GM23338 (cell line): ENCODE measurements at regions not wholly inside any gene's neighbourhood (a gene's known extent, or its start where the extent isn't known, plus 50 kb on each side); places are given as distances from the start of the nearest gene placed in this dataset.

Experiments
- ATAC-seq: fragments of 200-7000 bp; cut with Tn5 transposase; 3 replicates; pipeline ENCODE4 v1.9.1; 2020
- DNase-seq: peaks from one replicate; pipeline ENCODE4 v3.0.0-alpha.2; 2015; ENCODE audit warnings: low spot score
- H2AFZ ChIP-seq: fragments of 200-600 bp; sonication (generic); 2 replicates; pipeline ENCODE4 v1.8.0; 2016; ENCODE audit warnings: antibody characterized with exemption, mild to moderate bottlenecking, moderate library complexity
- H3F3A ChIP-seq: fragments of 200-600 bp; sonication (generic); replicated peaks from 2 replicates; pipeline ENCODE4 v1.8.0; 2017; ENCODE audit warnings: antibody characterized with exemption, mixed run types, low read depth
- H3K27ac ChIP-seq: fragments of 200-600 bp; sonication (generic); 2 replicates; pipeline ENCODE4 v1.6.1; 2016; ENCODE audit warnings: low read depth
- H3K27me3 ChIP-seq: fragments of 200-600 bp; sonication (generic); 2 replicates; pipeline ENCODE4 v1.8.0; 2016; ENCODE audit warnings: mild to moderate bottlenecking, mixed run types, moderate library complexity; ENCODE audit not compliant: insufficient read depth
- H3K36me3 ChIP-seq: fragments of 200-600 bp; sonication (generic); 2 replicates; pipeline ENCODE4 v1.8.0; 2016; ENCODE audit warnings: mild to moderate bottlenecking; ENCODE audit not compliant: insufficient read depth
- H3K4me1 ChIP-seq: fragments of 200-600 bp; sonication (generic); 2 replicates; pipeline ENCODE4 v1.8.0; 2016; ENCODE audit warnings: mild to moderate bottlenecking, moderate library complexity; ENCODE audit not compliant: insufficient read depth
- H3K4me2 ChIP-seq: fragments of 200-600 bp; sonication (generic); 2 replicates; pipeline ENCODE4 v1.7.1; 2017; ENCODE audit warnings: mixed run types
- H3K4me3 ChIP-seq: fragments of 200-600 bp; sonication (generic); 2 replicates; pipeline ENCODE4 v1.6.1; 2016; ENCODE audit warnings: mixed run types
- H3K79me2 ChIP-seq: fragments of 200-600 bp; sonication (generic); replicated peaks from 2 replicates; pipeline ENCODE4 v1.8.0; 2017; ENCODE audit warnings: mild to moderate bottlenecking; ENCODE audit not compliant: insufficient read depth
- H3K9me2 ChIP-seq: fragments of 200-600 bp; sonication (generic); 2 replicates; pipeline ENCODE4 v1.8.0; 2017; ENCODE audit not compliant: insufficient read depth
- H4K20me1 ChIP-seq: fragments of 200-600 bp; sonication (generic); replicated peaks from 2 replicates; pipeline ENCODE4 v1.8.0; 2017; ENCODE audit warnings: mild to moderate bottlenecking; ENCODE audit not compliant: insufficient read depth
- H3K27ac Mint-ChIP-seq: 2 replicates; pipeline ENCODE4 v1.8.0; 2020; ENCODE audit warnings: inconsistent platforms, mild to moderate bottlenecking, moderate library complexity, mixed read lengths
- H3K27me3 Mint-ChIP-seq: 3 replicates; pipeline ENCODE4 v1.8.0; 2022; ENCODE audit warnings: low read depth, mild to moderate bottlenecking, moderate library complexity, mixed read lengths, inconsistent platforms; ENCODE audit not compliant: insufficient read depth, poor library complexity
- H3K36me3 Mint-ChIP-seq: 3 replicates; pipeline ENCODE4 v1.8.0; 2021; ENCODE audit warnings: low read depth, mild to moderate bottlenecking, inconsistent platforms, moderate library complexity, mixed read lengths
- H3K4me1 Mint-ChIP-seq: 3 replicates; pipeline ENCODE4 v1.8.0; 2020; ENCODE audit warnings: mild to moderate bottlenecking, inconsistent platforms, mixed read lengths
- H3K4me3 Mint-ChIP-seq: 3 replicates; pipeline ENCODE4 v1.8.0; 2021; ENCODE audit warnings: moderate library complexity, mild to moderate bottlenecking, inconsistent platforms, mixed read lengths
- H3K9me3 Mint-ChIP-seq: 3 replicates; pipeline ENCODE4 v1.8.0; 2020; ENCODE audit warnings: moderate library complexity, mild to moderate bottlenecking, inconsistent platforms, mixed read lengths
- CREB1 ChIP-seq: fragments of 250-450 bp; sonication (Bioruptor Pico); IDR thresholded peaks from 2 replicates; pipeline ENCODE4 v1.5.0; 2020; ENCODE audit warnings: low read depth, mild to moderate bottlenecking, moderate library complexity
- ETS1 ChIP-seq: IDR thresholded peaks from 2 replicates; pipeline ENCODE4 v1.6.1; 2016; ENCODE audit warnings: antibody characterized with exemption
- EZH2 ChIP-seq: fragments of 200-600 bp; sonication (generic); IDR thresholded peaks from one replicate; pipeline ENCODE4 v1.8.0; 2017; ENCODE audit warnings: antibody characterized with exemption, mild to moderate bottlenecking, low read depth; ENCODE audit not compliant: unreplicated experiment
- EZH2phosphoT487 ChIP-seq: fragments of 200-600 bp; sonication (generic); IDR thresholded peaks from one replicate; pipeline ENCODE4 v1.8.1; 2018; ENCODE audit warnings: antibody characterized with exemption; ENCODE audit not compliant: unreplicated experiment
- JUNB ChIP-seq: IDR thresholded peaks from one replicate; pipeline ENCODE4 v1.6.1; 2016; ENCODE audit warnings: antibody characterized with exemption; ENCODE audit not compliant: unreplicated experiment
- POLR2AphosphoS5 ChIP-seq: IDR thresholded peaks from 2 replicates; pipeline ENCODE4 v1.6.1; 2016; ENCODE audit warnings: antibody characterized with exemption, low read depth
- STAT1 ChIP-seq: IDR thresholded peaks from one replicate; pipeline ENCODE4 v1.6.1; 2016; ENCODE audit warnings: antibody characterized with exemption; ENCODE audit not compliant: unreplicated experiment
- ZNF331 ChIP-seq: fragments of 250-450 bp; sonication (Bioruptor Pico); IDR thresholded peaks from 2 replicates; pipeline ENCODE4 v1.5.0; 2020; ENCODE audit warnings: low read depth, mild to moderate bottlenecking, moderate library complexity
- ZNF462 ChIP-seq: fragments of 250-450 bp; sonication (Bioruptor Pico); IDR thresholded peaks from 2 replicates; pipeline ENCODE4 v1.5.0; 2020; ENCODE audit warnings: mild to moderate bottlenecking, moderate library complexity
- TF ChIP-seq, protein P1 (sequence below), 2 experiments: fragments of 200-600 bp in 1 of 2; sonication (generic) in 1 of 2; conservative IDR thresholded peaks; 2 replicates each; pipeline versions ENCODE4 v1.5.1 to v1.6.1; 2016 to 2017; ENCODE audit warnings: antibody characterized with exemption in 2 of 2, low read depth in 2 of 2, mild to moderate bottlenecking in 2 of 2, moderate library complexity in 1 of 2

GRCh38 chr2:136434251-136434715 lies 316.3 kb upstream of the CXCR4 start:
- Histone ChIP-seq H3K36me3 (no peaks in the 10 kb centered on the region), H3K79me2 (no peaks in the 10 kb centered on the region), H3K4me3 (no peak overlapping the region), H3K9me2 (0 out of 2 replicates have a peak, but pooled peaks cover 3% of the 10 kb centered on the region), H3K27me3 (no peaks in the 10 kb centered on the region), H4K20me1 (no peaks in the 10 kb centered on the region), H2AFZ (no peak overlapping the region), H3K27ac (no peak overlapping the region), H3K4me1 (no peaks in the 10 kb centered on the region; the same call in 1 of the 2 replicates), H3K4me2 (no peak overlapping the region), H3F3A (no peaks in the 10 kb centered on the region)
- no peaks in the 10 kb centered on the region for H3K36me3 Mint-ChIP-seq
- H3K4me3 Mint-ChIP-seq, result no peak overlapping the region
- DNase-seq (no peak), ATAC-seq (no peak)
- no peaks in the 10 kb centered on the region for H3K27me3 Mint-ChIP-seq
- TF ChIP-seq ZNF331, result no peak
- TF ChIP-seq JUNB, result no peak
- TF ChIP-seq STAT1, result no peak
- TF ChIP-seq ETS1, result no peak
- no peak for TF ChIP-seq CREB1 (CRISPR knock-in tag)
- TF ChIP-seq POLR2AphosphoS5, result no peak
- no peak for TF ChIP-seq EZH2
- TF ChIP-seq, protein P1, sequence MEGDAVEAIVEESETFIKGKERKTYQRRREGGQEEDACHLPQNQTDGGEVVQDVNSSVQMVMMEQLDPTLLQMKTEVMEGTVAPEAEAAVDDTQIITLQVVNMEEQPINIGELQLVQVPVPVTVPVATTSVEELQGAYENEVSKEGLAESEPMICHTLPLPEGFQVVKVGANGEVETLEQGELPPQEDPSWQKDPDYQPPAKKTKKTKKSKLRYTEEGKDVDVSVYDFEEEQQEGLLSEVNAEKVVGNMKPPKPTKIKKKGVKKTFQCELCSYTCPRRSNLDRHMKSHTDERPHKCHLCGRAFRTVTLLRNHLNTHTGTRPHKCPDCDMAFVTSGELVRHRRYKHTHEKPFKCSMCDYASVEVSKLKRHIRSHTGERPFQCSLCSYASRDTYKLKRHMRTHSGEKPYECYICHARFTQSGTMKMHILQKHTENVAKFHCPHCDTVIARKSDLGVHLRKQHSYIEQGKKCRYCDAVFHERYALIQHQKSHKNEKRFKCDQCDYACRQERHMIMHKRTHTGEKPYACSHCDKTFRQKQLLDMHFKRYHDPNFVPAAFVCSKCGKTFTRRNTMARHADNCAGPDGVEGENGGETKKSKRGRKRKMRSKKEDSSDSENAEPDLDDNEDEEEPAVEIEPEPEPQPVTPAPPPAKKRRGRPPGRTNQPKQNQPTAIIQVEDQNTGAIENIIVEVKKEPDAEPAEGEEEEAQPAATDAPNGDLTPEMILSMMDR (conservative IDR thresholded peaks at IDR 0.05; ENCODE audit: low read depth in 2 of 2), result no peak
- TF ChIP-seq EZH2phosphoT487, result no peak
- peaks cover 14% of the 10 kb centered on the region for H3K4me1 Mint-ChIP-seq
- H3K9me3 Mint-ChIP-seq, result no peaks in the 10 kb centered on the region
- H3K27ac Mint-ChIP-seq, result no peak overlapping the region

DNA sequence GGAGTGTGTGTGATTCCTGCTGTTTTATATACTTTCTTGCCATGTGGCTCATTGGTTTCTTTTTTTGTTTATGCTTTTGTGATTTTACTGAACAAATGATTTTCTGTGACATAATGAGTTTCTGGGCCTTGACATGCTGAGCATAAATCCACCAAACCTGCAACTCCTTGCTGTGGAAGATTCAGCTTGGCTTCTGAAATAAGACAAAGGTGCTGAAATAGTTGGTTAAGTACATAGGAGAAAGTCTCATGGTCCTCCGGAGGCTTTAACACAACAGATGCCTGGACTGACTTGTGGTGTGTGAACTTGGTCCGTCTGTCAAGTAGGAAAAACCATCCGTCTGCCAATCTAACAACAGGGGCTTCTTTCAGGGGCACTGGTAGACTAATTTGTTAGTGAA lies 315.3 kb upstream of the CXCR4 start:
- no peak overlapping the region for H3K4me3 ChIP-seq
- no peak overlapping the region for H3K27ac ChIP-seq
- 0 out of 2 replicates have a peak, but pooled peaks cover 3% of the 10 kb centered on the region for H3K9me2 ChIP-seq
- Mint-ChIP-seq H3K4me1 (peaks cover 9% of the 10 kb centered on the region), H3K27me3 (no peaks in the 10 kb centered on the region), H3K27ac (no peak overlapping the region), H3K36me3 (no peaks in the 10 kb centered on the region), H3K4me3 (no peak overlapping the region), H3K9me3 (no peaks in the 10 kb centered on the region)
- H3K4me1 ChIP-seq, result no peaks in the 10 kb centered on the region; the same call in 1 of the 2 replicates
- H3K79me2 ChIP-seq, result no peaks in the 10 kb centered on the region
- no peaks in the 10 kb centered on the region for H3K36me3 ChIP-seq
- no peaks in the 10 kb centered on the region for H4K20me1 ChIP-seq
- DNase-seq, result no peak
- peak overlapping the region; percentile 13; the same call in 1 of the 2 replicates for H2AFZ ChIP-seq
- no peak for ATAC-seq
- no peaks in the 10 kb centered on the region for H3F3A ChIP-seq
- H3K4me2 ChIP-seq, result no peak overlapping the region
- no peaks in the 10 kb centered on the region for H3K27me3 ChIP-seq
- TF ChIP-seq ZNF462 (CRISPR knock-in tag) (no peak), EZH2 (no peak), STAT1 (no peak)
